SK-N-SH (cell line): ENCODE measurements at regions not wholly inside any gene's neighbourhood (a gene's known extent, or its start where the extent isn't known, plus 50 kb on each side); places are given as distances from the start of the nearest gene placed in this dataset.
"Not testable (repeated sequence)": the region's sequence is repeated elsewhere in the genome, so short reads cannot be mapped to it uniquely, and the experiment has no call there.

Source experiments
- CTCF ChIA-PET: fragments of 300-600, 350-600 bp; formaldehyde crosslinking; extraction: SDS; loops from one replicate; lab custom pipeline; 2021; lab: Yijun Ruan, JAX
- POLR2A ChIA-PET: fragments of 350-600 bp; sonication (Branson Sonifier 250); formaldehyde crosslinking; extraction: SDS; loops from one replicate; lab custom pipeline; 2020; ENCODE audit warnings: antibody characterized with exemption, inconsistent platforms; lab: Yijun Ruan, JAX
- DNase-seq: peaks from one replicate; pipeline ENCODE4 v3.0.0; 2012
- H2AFZ ChIP-seq: fragments of 200-600 bp; sonication (generic); 2 replicates; pipeline ENCODE4 v1.8.1; 2016; ENCODE audit warnings: antibody characterized with exemption, mild to moderate bottlenecking, low read depth
- H3F3A ChIP-seq: fragments of 200-600 bp; sonication (generic); replicated peaks from 2 replicates; pipeline ENCODE3; 2016; ENCODE audit warnings: antibody characterized with exemption, mild to moderate bottlenecking; ENCODE audit not compliant: insufficient read depth
- H3K27ac ChIP-seq, 2 experiments: fragments of 200-500 bp in 1 of 2; fragments of 200-600 bp in 1 of 2; sonication (Bioruptor generic) in 1 of 2; sonication (generic), shearing (Covaris generic) in 1 of 2; 2 replicates each; pipeline versions ENCODE4 v1.5.1 to v1.6.1; 2014 to 2016; ENCODE audit warnings: low read depth in 2 of 2, inconsistent platforms in 1 of 2, low read length in 1 of 2, mild to moderate bottlenecking in 1 of 2, mixed read lengths in 1 of 2
- H3K27me3 ChIP-seq: fragments of 200-600 bp; sonication (generic), shearing (Covaris generic); 2 replicates; pipeline ENCODE4 v1.6.1; 2016; ENCODE audit warnings: mixed run types; ENCODE audit not compliant: insufficient read depth
- H3K36me3 ChIP-seq, 2 experiments: fragments of 200-500 bp in 1 of 2; fragments of 200-600 bp in 1 of 2; sonication (Bioruptor generic) in 1 of 2; sonication (generic) in 1 of 2; replicated peaks in 1 of 2; 2 replicates each; pipeline versions ENCODE3 to v1.5.1; 2014 to 2016; ENCODE audit warnings: low read length in 1 of 2, mild to moderate bottlenecking in 1 of 2; ENCODE audit not compliant: insufficient read depth in 2 of 2, control insufficient read depth in 1 of 2
- H3K4me1 ChIP-seq, 2 experiments: fragments of 200-500 bp in 1 of 2; fragments of 200-600 bp in 1 of 2; sonication (Bioruptor generic) in 1 of 2; sonication (generic), shearing (Covaris generic) in 1 of 2; 2 replicates each; pipeline versions ENCODE4 v1.5.1 to v1.6.1; 2014 to 2016; ENCODE audit warnings: low read depth in 1 of 2, low read length in 1 of 2, mixed run types in 1 of 2; ENCODE audit not compliant: insufficient read depth in 2 of 2, control insufficient read depth in 1 of 2
- H3K4me2 ChIP-seq: fragments of 200-600 bp; sonication (generic), shearing (Covaris generic); 2 replicates; pipeline ENCODE4 v1.6.1; 2017; ENCODE audit warnings: mixed run types
- H3K4me3 ChIP-seq, 2 experiments: fragments of 200-500 bp in 1 of 2; fragments of 200-600 bp in 1 of 2; sonication (Bioruptor generic) in 1 of 2; sonication (generic), shearing (Covaris generic) in 1 of 2; 2 replicates each; pipeline versions ENCODE4 v1.5.1 to v1.8.1; 2014 to 2016; ENCODE audit warnings: low read depth in 2 of 2, inconsistent platforms in 1 of 2, low read length in 1 of 2, mild to moderate bottlenecking in 1 of 2, mixed read lengths in 1 of 2, moderate library complexity in 1 of 2
- H3K79me2 ChIP-seq: fragments of 200-600 bp; sonication (generic); 2 replicates; pipeline ENCODE4 v1.8.1; 2017; ENCODE audit warnings: mild to moderate bottlenecking; ENCODE audit not compliant: insufficient read depth
- H3K9ac ChIP-seq: fragments of 200-600 bp; sonication (generic); 2 replicates; pipeline ENCODE4 v1.6.1; 2017; ENCODE audit warnings: mixed run types
- H3K9me2 ChIP-seq: fragments of 200-600 bp; sonication (generic); 2 replicates; pipeline ENCODE4 v1.6.1; 2017; ENCODE audit warnings: mixed run types
- H3K9me3 ChIP-seq: fragments of 200-600 bp; sonication (generic); 2 replicates; pipeline ENCODE4 v1.6.1; 2017; ENCODE audit warnings: mixed run types, mild to moderate bottlenecking, moderate library complexity
- H4K20me1 ChIP-seq: fragments of 200-600 bp; sonication (generic); 2 replicates; pipeline ENCODE4 v1.6.1; 2017; ENCODE audit warnings: mild to moderate bottlenecking, mixed run types; ENCODE audit not compliant: insufficient read depth
- EP300 ChIP-seq, 2 experiments: IDR thresholded peaks; 2 replicates each; pipeline versions ENCODE4 v1.4.0 to v1.6.1; 2012; ENCODE audit warnings: borderline replicate concordance in 1 of 2, low read depth in 1 of 2, low read length in 1 of 2
- NRF1 ChIP-seq: IDR thresholded peaks from 2 replicates; pipeline ENCODE4 v1.6.1; 2012; ENCODE audit warnings: low read depth, mild to moderate bottlenecking, low read length
- SIN3A ChIP-seq: IDR thresholded peaks from 2 replicates; pipeline ENCODE4 v1.6.1; 2012; ENCODE audit warnings: low read depth, mild to moderate bottlenecking, low read length, moderate library complexity, borderline replicate concordance
- SMC3 ChIP-seq: IDR thresholded peaks from 2 replicates; pipeline ENCODE4 v1.6.1; 2012; ENCODE audit warnings: low read depth, low read length, improper control_type of control experiment
- TCF12 ChIP-seq: IDR thresholded peaks from 2 replicates; pipeline ENCODE4 v1.4.0; 2012
- TEAD4 ChIP-seq: IDR thresholded peaks from 2 replicates; pipeline ENCODE4 v1.4.0; 2012; ENCODE audit warnings: mild to moderate bottlenecking, borderline replicate concordance; ENCODE audit not compliant: insufficient read depth
- WGBS: methylation state at CpG from one replicate; pipeline ENCODE4 v1.1.6; 2017; ENCODE audit warnings: low lambda C conversion rate; 5-methylcytosine and 5-hydroxymethylcytosine counted together

GRCh38 chr10:53357587-53357986 is 585.0 kb upstream of the MBL2 start:
- Histone ChIP-seq H3K4me2 (no peak overlapping the region), H4K20me1 (no peaks in the 10 kb centered on the region), H3K9me2 (no peaks in the 10 kb centered on the region), H3K36me3 (no peaks in the 10 kb centered on the region), H3K9ac (no peak overlapping the region)
- CTCF ChIA-PET: no interaction called here
- TF ChIP-seq EP300 (IDR thresholded peaks at IDR 0.05; ENCODE audit: borderline replicate concordance in 1 of 2, low read depth in 1 of 2, low read length in 1 of 2) (no peak), SMC3 (no peak), SIN3A (no peak), TEAD4 (no peak)
- TF ChIP-seq, all 33 proteins: peak for 0
- Histone ChIP-seq H3K4me3 (no peak overlapping the region), H3K79me2 (no peaks in the 10 kb centered on the region), H3K27ac (no peak overlapping the region), H3F3A (no peaks in the 10 kb centered on the region), H3K9me3 (no peaks in the 10 kb centered on the region), H3K4me1 (no peaks in the 10 kb centered on the region; a peak in 1 of 4 replicates), H3K27me3 (no peaks in the 10 kb centered on the region), H2AFZ (no peak overlapping the region)
- DNase-seq: no peak
- POLR2A ChIA-PET: no interaction called here

GRCh38 chr10:53356616-53357349 is 584.2 kb upstream of the MBL2 start:
- no peak overlapping the region for H3K9ac ChIP-seq
- POLR2A ChIA-PET: no interaction called here
- no peaks in the 10 kb centered on the region for H4K20me1 ChIP-seq
- H3K4me1 ChIP-seq: no peaks in the 10 kb centered on the region; a peak in 1 of 4 replicates
- no peaks in the 10 kb centered on the region for H3F3A ChIP-seq
- DNase-seq: no peak
- no peaks in the 10 kb centered on the region for H3K27me3 ChIP-seq
- H3K36me3 ChIP-seq: no peaks in the 10 kb centered on the region
- no peak overlapping the region for H3K4me2 ChIP-seq
- TF ChIP-seq TCF12: 0 out of 2 replicates have a peak, but pooled peaks have one; percentile 7
- no peak for TF ChIP-seq NRF1
- no peak overlapping the region; a peak in 1 of 4 replicates for H3K27ac ChIP-seq
- CTCF ChIA-PET: no interaction called here
- no peaks in the 10 kb centered on the region for H3K9me2 ChIP-seq
- no peaks in the 10 kb centered on the region for H3K79me2 ChIP-seq
- H3K4me3 ChIP-seq: no peak overlapping the region
- H2AFZ ChIP-seq: no peak overlapping the region
- 23% methylated on average over 3 of the region's 3 CpGs for WGBS
- no peaks in the 10 kb centered on the region for H3K9me3 ChIP-seq

GRCh38 chr10:53342531-53342930 is 569.9 kb upstream of the MBL2 start:
- H3K9me3 ChIP-seq, H3K9me2 ChIP-seq, H3K9ac ChIP-seq, CTCF ChIA-PET, H3F3A ChIP-seq, H3K27me3 ChIP-seq, H3K4me2 ChIP-seq, DNase-seq, H3K4me1 ChIP-seq, H3K27ac ChIP-seq, H2AFZ ChIP-seq, H3K79me2 ChIP-seq, POLR2A ChIA-PET, H3K4me3 ChIP-seq, H4K20me1 ChIP-seq, H3K36me3 ChIP-seq: not testable (repeated sequence)
- WGBS: 44% methylated on average over 7 of the region's 7 CpGs

GRCh38 chr10:53338199-53338598 is 565.6 kb upstream of the MBL2 start:
- H3F3A ChIP-seq, H3K36me3 ChIP-seq, H3K9me3 ChIP-seq, CTCF ChIA-PET, H2AFZ ChIP-seq, H3K27me3 ChIP-seq, H3K27ac ChIP-seq, DNase-seq, H3K79me2 ChIP-seq, H3K9me2 ChIP-seq, H3K9ac ChIP-seq, H3K4me3 ChIP-seq, H3K4me2 ChIP-seq, POLR2A ChIA-PET, H4K20me1 ChIP-seq, H3K4me1 ChIP-seq: not testable (repeated sequence)
- 40% methylated on average over 2 of the region's 2 CpGs for WGBS

GRCh38 chr10:53335803-53336422 is 563.3 kb upstream of the MBL2 start:
- H3K36me3 ChIP-seq, H3K9ac ChIP-seq, H4K20me1 ChIP-seq, DNase-seq, H3K27me3 ChIP-seq, H2AFZ ChIP-seq, H3K9me2 ChIP-seq, H3F3A ChIP-seq, H3K27ac ChIP-seq, POLR2A ChIA-PET, H3K79me2 ChIP-seq, H3K4me3 ChIP-seq, H3K9me3 ChIP-seq, H3K4me2 ChIP-seq, H3K4me1 ChIP-seq: not testable (repeated sequence)
- CTCF ChIA-PET: interaction anchor here (1.3 kb wide), 1 partner anchor 13 kb away, joined by 4 read pairs; no protein-coding TSS in a partner anchor
- WGBS: 28% methylated on average over 2 of the region's 6 CpGs
